A673 (cell line): ENCODE measurements at regions not wholly inside any gene's neighbourhood (a gene's known extent, or its start where the extent isn't known, plus 50 kb on each side); places are given as distances from the start of the nearest gene placed in this dataset.

Source experiments
- EZH2 ChIP-seq: fragments of 200-600 bp; sonication (generic); IDR thresholded peaks from 2 replicates; pipeline ENCODE4 v1.6.1; 2017; ENCODE audit warnings: borderline replicate concordance, low read depth, mild to moderate bottlenecking, mixed read lengths, antibody characterized with exemption, low read length; ENCODE audit not compliant: poor library complexity, severe bottlenecking
- TF ChIP-seq, protein P1 (sequence below): fragments of 300-800, 200-600 bp; sonication (generic); conservative IDR thresholded peaks from 2 replicates; pipeline ENCODE4 v1.5.1; 2017; ENCODE audit warnings: low read depth, mild to moderate bottlenecking, antibody characterized with exemption, low read length, moderate library complexity, mixed read lengths

DNA sequence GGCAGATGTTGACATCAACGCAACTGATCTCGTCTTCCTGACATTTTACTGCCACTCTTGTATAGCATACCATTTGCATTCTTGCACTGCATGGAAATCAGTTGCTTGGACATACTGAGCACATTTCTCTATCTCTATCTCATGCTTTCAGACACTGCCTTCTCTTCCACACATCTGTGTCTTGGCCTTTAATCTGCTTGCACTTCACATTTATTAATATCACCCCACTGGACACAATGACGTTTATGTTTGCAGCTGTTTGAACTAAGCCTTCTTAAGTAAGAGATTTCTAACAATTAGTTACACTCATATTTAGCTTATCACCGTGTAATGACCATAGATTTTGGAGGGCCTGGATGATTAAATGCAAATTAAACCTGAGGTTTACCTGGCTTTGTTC is 229.8 kb upstream of the CDH19 start:
- TF ChIP-seq, protein P1, sequence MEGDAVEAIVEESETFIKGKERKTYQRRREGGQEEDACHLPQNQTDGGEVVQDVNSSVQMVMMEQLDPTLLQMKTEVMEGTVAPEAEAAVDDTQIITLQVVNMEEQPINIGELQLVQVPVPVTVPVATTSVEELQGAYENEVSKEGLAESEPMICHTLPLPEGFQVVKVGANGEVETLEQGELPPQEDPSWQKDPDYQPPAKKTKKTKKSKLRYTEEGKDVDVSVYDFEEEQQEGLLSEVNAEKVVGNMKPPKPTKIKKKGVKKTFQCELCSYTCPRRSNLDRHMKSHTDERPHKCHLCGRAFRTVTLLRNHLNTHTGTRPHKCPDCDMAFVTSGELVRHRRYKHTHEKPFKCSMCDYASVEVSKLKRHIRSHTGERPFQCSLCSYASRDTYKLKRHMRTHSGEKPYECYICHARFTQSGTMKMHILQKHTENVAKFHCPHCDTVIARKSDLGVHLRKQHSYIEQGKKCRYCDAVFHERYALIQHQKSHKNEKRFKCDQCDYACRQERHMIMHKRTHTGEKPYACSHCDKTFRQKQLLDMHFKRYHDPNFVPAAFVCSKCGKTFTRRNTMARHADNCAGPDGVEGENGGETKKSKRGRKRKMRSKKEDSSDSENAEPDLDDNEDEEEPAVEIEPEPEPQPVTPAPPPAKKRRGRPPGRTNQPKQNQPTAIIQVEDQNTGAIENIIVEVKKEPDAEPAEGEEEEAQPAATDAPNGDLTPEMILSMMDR = no peak
- TF ChIP-seq EZH2 = no peak
